Caco-2 (cell line): ENCODE measurements at regions not wholly inside any gene's neighbourhood (a gene's known extent, or its start where the extent isn't known, plus 50 kb on each side); places are given as distances from the start of the nearest gene placed in this dataset.

Experiments
- BruUV-seq: library from RNA; stranded (reverse); fragments of 400-500 nt; replicated peaks from 2 replicates; lab custom pipeline; 2021; lab: Mats Ljungman, UMichigan
- CTCF ChIA-PET: fragments of 300-600 bp; sonication (Branson Sonifier 250); formaldehyde crosslinking; loops from one replicate; lab custom pipeline; 2022; ENCODE audit warnings: antibody characterized with exemption; lab: Charles Lee
- POLR2A ChIA-PET: fragments of 300-600 bp; sonication (Branson Sonifier 250); formaldehyde crosslinking; loops from one replicate; lab custom pipeline; 2022; ENCODE audit warnings: antibody characterized with exemption; lab: Charles Lee
- DNase-seq, 2 experiments: peaks; one replicate each; pipeline versions ENCODE4 v3.0.0 to v3.0.0-alpha.2; 2020 to 2022
- H3K27me3 ChIP-seq: replicated peaks from 2 replicates; pipeline ENCODE4 v1.6.0; 2011; ENCODE audit warnings: low read length; ENCODE audit not compliant: control insufficient read depth, insufficient read depth
- H3K36me3 ChIP-seq: 2 replicates; pipeline ENCODE4 v1.5.1; 2011; ENCODE audit warnings: low read length; ENCODE audit not compliant: control insufficient read depth, insufficient read depth
- H3K4me1 ChIP-seq: fragments of 250-450 bp; sonication (Bioruptor Pico); 2 replicates; pipeline ENCODE4 v1.5.1; 2020; ENCODE audit warnings: mild to moderate bottlenecking
- H3K4me3 ChIP-seq: 2 replicates; pipeline ENCODE4 v1.5.1; 2011; ENCODE audit warnings: low read depth, mild to moderate bottlenecking, control low read depth, low read length
- H3K9me3 ChIP-seq: fragments of 250-450 bp; sonication (Bioruptor Pico); 2 replicates; pipeline ENCODE4 v1.5.1; 2020; ENCODE audit warnings: mild to moderate bottlenecking, moderate library complexity
- H3K27ac Mint-ChIP-seq: one replicate; pipeline ENCODE4 v1.8.0; 2022; ENCODE audit warnings: mixed read lengths; ENCODE audit not compliant: unreplicated experiment
- H3K27me3 Mint-ChIP-seq: one replicate; pipeline ENCODE4 v1.8.0; 2022; ENCODE audit warnings: mixed read lengths; ENCODE audit not compliant: insufficient read depth, unreplicated experiment
- H3K36me3 Mint-ChIP-seq: one replicate; pipeline ENCODE4 v1.8.0; 2022; ENCODE audit warnings: mild to moderate bottlenecking, mixed read lengths; ENCODE audit not compliant: insufficient read depth, unreplicated experiment
- H3K4me1 Mint-ChIP-seq: one replicate; pipeline ENCODE4 v1.8.0; 2022; ENCODE audit warnings: low read depth, mixed read lengths; ENCODE audit not compliant: unreplicated experiment
- H3K4me3 Mint-ChIP-seq: one replicate; pipeline ENCODE4 v1.8.0; 2022; ENCODE audit warnings: mild to moderate bottlenecking, moderate library complexity, mixed read lengths; ENCODE audit not compliant: unreplicated experiment
- H3K9me3 Mint-ChIP-seq: one replicate; pipeline ENCODE4 v1.8.0; 2022; ENCODE audit warnings: mixed read lengths; ENCODE audit not compliant: unreplicated experiment
- intact Hi-C: fragments of 100-400 bp; cut with micrococcal nuclease; formaldehyde crosslinking; loops from one replicate; pipeline ENCODE4 v1.10.0; 2022; ENCODE audit not compliant: unreplicated experiment
- TF ChIP-seq, protein P1 (sequence below), 2 experiments: fragments of 200-600 bp in 1 of 2; IDR thresholded peaks; 1 replicate in 1 of 2; 2 replicates in 1 of 2; pipeline versions ENCODE4 v1.5.1 to v1.8.0; 2011 to 2022; ENCODE audit warnings: antibody characterized with exemption in 1 of 2, control low read depth in 1 of 2, inconsistent platforms in 1 of 2, low read depth in 1 of 2, low read length in 1 of 2, mild to moderate bottlenecking in 1 of 2, moderate library complexity in 1 of 2; ENCODE audit not compliant: insufficient read depth in 1 of 2, severe bottlenecking in 1 of 2, unreplicated experiment in 1 of 2

- H3K27me3 ChIP-seq, result no peaks in the 10 kb centered on the region
- H3K27me3 Mint-ChIP-seq, result no peaks in the 10 kb centered on the region
- no peaks in the 10 kb centered on the region for H3K4me1 Mint-ChIP-seq
- no peak overlapping the region for H3K27ac Mint-ChIP-seq
- POLR2A ChIA-PET, result no interaction called here
- H3K36me3 ChIP-seq, result no peaks in the 10 kb centered on the region
- no peaks in the 10 kb centered on the region for H3K36me3 Mint-ChIP-seq
- CTCF ChIA-PET, result no interaction called here
- no peaks in the 10 kb centered on the region for H3K9me3 Mint-ChIP-seq
- H3K4me3 ChIP-seq, result no peak overlapping the region
- no peaks in the 10 kb centered on the region for H3K4me1 ChIP-seq
- no peak overlapping the region for H3K4me3 Mint-ChIP-seq
- intact Hi-C loops, result no loop called here
- no peaks in the 10 kb centered on the region for H3K9me3 ChIP-seq
- TF ChIP-seq, protein P1, sequence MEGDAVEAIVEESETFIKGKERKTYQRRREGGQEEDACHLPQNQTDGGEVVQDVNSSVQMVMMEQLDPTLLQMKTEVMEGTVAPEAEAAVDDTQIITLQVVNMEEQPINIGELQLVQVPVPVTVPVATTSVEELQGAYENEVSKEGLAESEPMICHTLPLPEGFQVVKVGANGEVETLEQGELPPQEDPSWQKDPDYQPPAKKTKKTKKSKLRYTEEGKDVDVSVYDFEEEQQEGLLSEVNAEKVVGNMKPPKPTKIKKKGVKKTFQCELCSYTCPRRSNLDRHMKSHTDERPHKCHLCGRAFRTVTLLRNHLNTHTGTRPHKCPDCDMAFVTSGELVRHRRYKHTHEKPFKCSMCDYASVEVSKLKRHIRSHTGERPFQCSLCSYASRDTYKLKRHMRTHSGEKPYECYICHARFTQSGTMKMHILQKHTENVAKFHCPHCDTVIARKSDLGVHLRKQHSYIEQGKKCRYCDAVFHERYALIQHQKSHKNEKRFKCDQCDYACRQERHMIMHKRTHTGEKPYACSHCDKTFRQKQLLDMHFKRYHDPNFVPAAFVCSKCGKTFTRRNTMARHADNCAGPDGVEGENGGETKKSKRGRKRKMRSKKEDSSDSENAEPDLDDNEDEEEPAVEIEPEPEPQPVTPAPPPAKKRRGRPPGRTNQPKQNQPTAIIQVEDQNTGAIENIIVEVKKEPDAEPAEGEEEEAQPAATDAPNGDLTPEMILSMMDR (IDR thresholded peaks at IDR 0.05; ENCODE audit: insufficient read depth in 1 of 2, low read depth in 1 of 2, low read length in 1 of 2, severe bottlenecking in 1 of 2, unreplicated experiment in 1 of 2), result no peak
- BruUV-seq, result no TSS peak
- no peak for DNase-seq
These were observed 115.1 kb upstream of the PCDH18 start for GRCh38 chr4:137647375-137647774.

DNA sequence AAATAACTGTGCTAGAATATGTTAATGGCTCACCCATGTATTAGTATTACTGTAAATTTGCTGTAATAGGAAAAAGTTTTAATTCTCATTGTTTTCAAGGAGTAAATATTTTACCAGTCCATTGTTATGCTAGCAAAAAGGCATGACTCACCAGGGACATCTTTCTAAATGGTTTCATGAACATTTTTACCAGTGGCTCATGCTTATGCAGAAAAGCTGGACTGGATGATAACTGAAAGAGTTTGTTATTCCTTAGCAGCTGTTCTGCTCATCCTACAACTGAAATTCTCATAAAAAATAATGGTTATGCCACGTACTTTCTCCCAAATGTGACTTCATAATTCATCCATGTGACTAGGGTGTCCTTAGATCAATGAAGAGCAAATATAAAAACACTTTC lies 111.9 kb upstream of the PCDH18 start:
- Mint-ChIP-seq H3K27me3 (no peaks in the 10 kb centered on the region), H3K27ac (no peak overlapping the region), H3K36me3 (no peaks in the 10 kb centered on the region), H3K9me3 (no peaks in the 10 kb centered on the region), H3K4me1 (no peaks in the 10 kb centered on the region), H3K4me3 (no peak overlapping the region)
- DNase-seq, result no peak
- H3K4me1 ChIP-seq, result no peaks in the 10 kb centered on the region
- BruUV-seq, result no TSS peak
- H3K4me3 ChIP-seq, result no peak overlapping the region
- TF ChIP-seq, protein P1 (IDR thresholded peaks at IDR 0.05; ENCODE audit: insufficient read depth in 1 of 2, low read depth in 1 of 2, low read length in 1 of 2, severe bottlenecking in 1 of 2, unreplicated experiment in 1 of 2), result no peak
- H3K9me3 ChIP-seq, result no peaks in the 10 kb centered on the region
- no peaks in the 10 kb centered on the region for H3K27me3 ChIP-seq
- H3K36me3 ChIP-seq, result no peaks in the 10 kb centered on the region
- ChIA-PET POLR2A (no interaction called here), CTCF (no interaction called here)
- intact Hi-C loops, result no loop called here

DNA sequence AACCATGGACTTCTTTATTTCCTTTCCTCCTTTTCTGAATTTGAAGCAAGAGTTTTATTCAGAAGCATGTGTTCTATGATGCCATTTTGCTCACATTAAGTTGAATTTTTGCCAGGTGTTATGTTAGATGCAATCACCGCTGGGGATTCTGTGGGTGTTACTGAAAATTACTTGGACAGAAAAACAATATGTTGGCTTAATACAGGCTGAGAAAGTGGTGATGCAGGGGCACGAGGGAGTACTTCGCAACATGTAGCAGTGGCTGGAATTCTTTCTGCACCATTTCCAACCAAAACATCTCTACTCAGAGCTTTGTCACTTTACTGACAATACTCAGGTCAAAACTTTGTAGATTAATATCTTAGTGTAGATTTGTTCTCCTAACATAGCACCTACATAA lies 109.2 kb upstream of the PCDH18 start:
- ChIA-PET CTCF (no interaction called here), POLR2A (no interaction called here)
- H3K4me3 Mint-ChIP-seq, result no peak overlapping the region
- intact Hi-C loops, result no loop called here
- no peaks in the 10 kb centered on the region for H3K36me3 Mint-ChIP-seq
- H3K9me3 Mint-ChIP-seq, result no peaks in the 10 kb centered on the region
- no peak overlapping the region for H3K27ac Mint-ChIP-seq
- no peaks in the 10 kb centered on the region for H3K4me1 ChIP-seq
- no peak overlapping the region for H3K4me3 ChIP-seq
- no peaks in the 10 kb centered on the region for H3K27me3 ChIP-seq
- BruUV-seq, result no TSS peak
- H3K27me3 Mint-ChIP-seq, result no peaks in the 10 kb centered on the region
- H3K9me3 ChIP-seq, result no peaks in the 10 kb centered on the region
- no peaks in the 10 kb centered on the region for H3K4me1 Mint-ChIP-seq
- H3K36me3 ChIP-seq, result no peaks in the 10 kb centered on the region
- no peak for DNase-seq
- TF ChIP-seq, protein P1 (IDR thresholded peaks at IDR 0.05; ENCODE audit: insufficient read depth in 1 of 2, low read depth in 1 of 2, low read length in 1 of 2, severe bottlenecking in 1 of 2, unreplicated experiment in 1 of 2), result no peak
